Neural crest cell (in vitro differentiated cells): ENCODE measurements at regions not wholly inside any gene's neighbourhood (a gene's known extent, or its start where the extent isn't known, plus 50 kb on each side); places are given as distances from the start of the nearest gene placed in this dataset.

Source experiments
- DNase-seq: peaks from one replicate; pipeline ENCODE4 v3.0.0; 2021; ENCODE audit warnings: low read depth, mixed read lengths, low spot score
- H3K27ac Mint-ChIP-seq: one replicate; pipeline ENCODE4 v1.8.0; 2021; ENCODE audit warnings: mild to moderate bottlenecking, mixed read lengths; ENCODE audit not compliant: unreplicated experiment
- H3K27me3 Mint-ChIP-seq: 2 replicates; pipeline ENCODE4 v1.8.0; 2021; ENCODE audit warnings: low read depth, mild to moderate bottlenecking, mixed read lengths
- H3K36me3 Mint-ChIP-seq: 2 replicates; pipeline ENCODE4 v1.8.0; 2021; ENCODE audit warnings: low read depth, mild to moderate bottlenecking, mixed read lengths
- H3K4me1 Mint-ChIP-seq: 2 replicates; pipeline ENCODE4 v1.8.0; 2021; ENCODE audit warnings: mixed read lengths
- H3K4me3 Mint-ChIP-seq: one replicate; pipeline ENCODE4 v1.8.0; 2021; ENCODE audit warnings: mild to moderate bottlenecking, mixed read lengths
- H3K9me3 Mint-ChIP-seq: 2 replicates; pipeline ENCODE4 v1.8.0; 2021; ENCODE audit warnings: mixed read lengths
- TF ChIP-seq, protein P1 (sequence below): fragments of 200-600 bp; sonication (generic); conservative IDR thresholded peaks from 2 replicates; pipeline ENCODE4 v1.5.0; 2021; ENCODE audit warnings: antibody characterized with exemption, mild to moderate bottlenecking

DNA sequence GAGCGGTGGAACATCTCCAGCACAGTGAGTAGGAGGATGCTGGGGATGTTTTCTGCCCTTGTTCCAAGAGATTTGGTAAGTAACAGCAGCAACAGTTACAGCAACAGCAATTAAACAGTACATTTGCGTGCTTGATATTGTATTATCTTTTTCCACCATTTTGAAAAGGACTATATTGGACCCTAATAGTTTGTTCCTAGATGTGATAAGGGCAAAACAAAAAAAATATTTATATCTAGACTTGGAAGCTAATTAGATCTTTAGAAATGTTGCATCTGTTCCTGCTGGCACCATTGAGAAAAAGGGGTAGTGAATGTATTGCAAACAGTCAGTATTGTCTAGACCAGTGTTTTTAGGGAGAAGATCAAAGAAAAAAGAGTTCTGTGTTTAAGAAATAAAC, 759.9 kb downstream of the JRKL start:
- no peaks in the 10 kb centered on the region for H3K27me3 Mint-ChIP-seq

DNA sequence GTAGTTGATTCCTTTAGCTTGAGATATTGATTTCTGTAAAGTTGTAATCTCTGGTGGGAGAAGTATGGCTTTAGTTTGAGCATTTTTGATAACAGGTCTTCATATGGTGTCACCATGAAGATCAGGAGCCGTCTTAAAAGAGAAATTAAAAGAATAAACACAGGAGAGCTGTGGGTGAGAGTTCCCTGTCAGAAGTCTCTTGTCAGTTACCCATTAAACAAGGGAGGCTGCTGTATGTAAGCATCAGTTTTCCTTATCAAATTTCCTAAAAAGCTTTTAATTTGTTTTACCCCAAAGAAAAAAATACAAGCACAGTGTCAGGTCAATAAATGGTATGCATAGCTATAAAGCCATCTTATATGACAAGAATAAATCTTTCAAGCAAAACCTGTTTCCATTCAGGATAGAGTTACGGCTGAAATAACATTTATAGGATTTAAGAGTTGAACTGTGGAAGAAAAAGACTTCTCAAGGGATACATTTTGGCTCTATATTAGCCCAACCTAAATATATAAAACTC, 767.5 kb downstream of the JRKL start:
- no peaks in the 10 kb centered on the region for H3K27me3 Mint-ChIP-seq
- no peak overlapping the region for H3K4me3 Mint-ChIP-seq
- no peaks in the 10 kb centered on the region for H3K36me3 Mint-ChIP-seq
- H3K27ac Mint-ChIP-seq, result no peak overlapping the region
- H3K9me3 Mint-ChIP-seq, result no peaks in the 10 kb centered on the region
- no peak for DNase-seq
- H3K4me1 Mint-ChIP-seq, result no peaks in the 10 kb centered on the region
- TF ChIP-seq, protein P1, sequence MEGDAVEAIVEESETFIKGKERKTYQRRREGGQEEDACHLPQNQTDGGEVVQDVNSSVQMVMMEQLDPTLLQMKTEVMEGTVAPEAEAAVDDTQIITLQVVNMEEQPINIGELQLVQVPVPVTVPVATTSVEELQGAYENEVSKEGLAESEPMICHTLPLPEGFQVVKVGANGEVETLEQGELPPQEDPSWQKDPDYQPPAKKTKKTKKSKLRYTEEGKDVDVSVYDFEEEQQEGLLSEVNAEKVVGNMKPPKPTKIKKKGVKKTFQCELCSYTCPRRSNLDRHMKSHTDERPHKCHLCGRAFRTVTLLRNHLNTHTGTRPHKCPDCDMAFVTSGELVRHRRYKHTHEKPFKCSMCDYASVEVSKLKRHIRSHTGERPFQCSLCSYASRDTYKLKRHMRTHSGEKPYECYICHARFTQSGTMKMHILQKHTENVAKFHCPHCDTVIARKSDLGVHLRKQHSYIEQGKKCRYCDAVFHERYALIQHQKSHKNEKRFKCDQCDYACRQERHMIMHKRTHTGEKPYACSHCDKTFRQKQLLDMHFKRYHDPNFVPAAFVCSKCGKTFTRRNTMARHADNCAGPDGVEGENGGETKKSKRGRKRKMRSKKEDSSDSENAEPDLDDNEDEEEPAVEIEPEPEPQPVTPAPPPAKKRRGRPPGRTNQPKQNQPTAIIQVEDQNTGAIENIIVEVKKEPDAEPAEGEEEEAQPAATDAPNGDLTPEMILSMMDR, result no peak

More for the DNA sequence above, 759.9 kb downstream of the JRKL start:
- DNase-seq, result no peak
- H3K36me3 Mint-ChIP-seq, result no peaks in the 10 kb centered on the region
- H3K27ac Mint-ChIP-seq, result no peak overlapping the region
- TF ChIP-seq, protein P1, result no peak
- H3K9me3 Mint-ChIP-seq, result no peaks in the 10 kb centered on the region
- no peaks in the 10 kb centered on the region for H3K4me1 Mint-ChIP-seq
- no peak overlapping the region for H3K4me3 Mint-ChIP-seq

DNA sequence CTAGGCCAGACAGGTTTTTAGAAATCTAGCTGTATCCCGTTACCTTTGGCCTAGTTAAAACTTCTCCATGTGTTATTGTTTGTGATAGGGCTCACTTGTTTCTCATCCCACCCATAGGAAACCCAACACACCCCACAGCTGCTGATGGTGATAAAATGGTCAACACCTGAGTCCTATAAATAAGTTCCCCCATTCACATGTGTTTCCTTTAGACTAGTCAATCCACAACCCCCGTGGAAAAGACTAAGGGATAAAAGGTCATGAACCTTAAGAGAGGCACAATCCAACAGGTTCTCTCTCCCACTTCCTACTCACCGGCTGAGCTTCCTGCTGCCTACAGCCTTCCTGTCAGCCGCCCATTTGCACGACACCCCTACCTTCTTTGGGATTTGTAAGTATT, 768.4 kb downstream of the JRKL start:
- H3K4me1 Mint-ChIP-seq, result no peaks in the 10 kb centered on the region
- no peaks in the 10 kb centered on the region for H3K36me3 Mint-ChIP-seq
- TF ChIP-seq, protein P1, result no peak
- H3K27ac Mint-ChIP-seq, result no peak overlapping the region
- no peak for DNase-seq
- no peaks in the 10 kb centered on the region for H3K9me3 Mint-ChIP-seq
- no peak overlapping the region for H3K4me3 Mint-ChIP-seq
- H3K27me3 Mint-ChIP-seq, result peaks cover 5% of the 10 kb centered on the region

DNA sequence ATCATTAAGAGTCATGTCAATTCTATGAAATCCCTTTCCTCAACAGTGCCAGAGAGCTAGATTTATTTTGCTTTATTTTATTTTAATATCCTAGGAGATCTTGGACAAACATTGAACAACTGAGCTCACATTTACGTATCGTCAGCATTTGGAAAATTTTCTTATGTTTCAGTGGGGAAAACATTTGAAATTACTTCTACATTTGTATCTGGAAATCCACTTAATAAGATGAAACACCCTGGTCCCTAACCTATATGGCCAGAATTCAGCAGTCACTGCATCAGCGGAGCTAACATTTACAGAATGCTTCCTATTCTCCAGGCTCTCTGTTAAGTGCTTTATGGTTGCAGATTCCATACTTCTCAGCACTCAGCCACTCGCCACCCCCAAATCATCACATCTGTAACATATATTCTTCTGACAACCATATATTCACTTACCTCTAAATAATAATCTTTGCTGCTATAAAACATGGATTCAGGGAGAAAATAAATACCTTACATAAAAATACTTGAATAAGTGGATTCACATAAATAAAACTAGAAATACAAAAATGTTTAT, 773.9 kb downstream of the JRKL start:
- no peak for DNase-seq
- Mint-ChIP-seq H3K36me3 (no peaks in the 10 kb centered on the region), H3K27ac (no peak overlapping the region), H3K4me3 (no peak overlapping the region), H3K4me1 (no peaks in the 10 kb centered on the region), H3K9me3 (no peaks in the 10 kb centered on the region), H3K27me3 (peaks cover 8% of the 10 kb centered on the region)
- TF ChIP-seq, protein P1, result no peak

DNA sequence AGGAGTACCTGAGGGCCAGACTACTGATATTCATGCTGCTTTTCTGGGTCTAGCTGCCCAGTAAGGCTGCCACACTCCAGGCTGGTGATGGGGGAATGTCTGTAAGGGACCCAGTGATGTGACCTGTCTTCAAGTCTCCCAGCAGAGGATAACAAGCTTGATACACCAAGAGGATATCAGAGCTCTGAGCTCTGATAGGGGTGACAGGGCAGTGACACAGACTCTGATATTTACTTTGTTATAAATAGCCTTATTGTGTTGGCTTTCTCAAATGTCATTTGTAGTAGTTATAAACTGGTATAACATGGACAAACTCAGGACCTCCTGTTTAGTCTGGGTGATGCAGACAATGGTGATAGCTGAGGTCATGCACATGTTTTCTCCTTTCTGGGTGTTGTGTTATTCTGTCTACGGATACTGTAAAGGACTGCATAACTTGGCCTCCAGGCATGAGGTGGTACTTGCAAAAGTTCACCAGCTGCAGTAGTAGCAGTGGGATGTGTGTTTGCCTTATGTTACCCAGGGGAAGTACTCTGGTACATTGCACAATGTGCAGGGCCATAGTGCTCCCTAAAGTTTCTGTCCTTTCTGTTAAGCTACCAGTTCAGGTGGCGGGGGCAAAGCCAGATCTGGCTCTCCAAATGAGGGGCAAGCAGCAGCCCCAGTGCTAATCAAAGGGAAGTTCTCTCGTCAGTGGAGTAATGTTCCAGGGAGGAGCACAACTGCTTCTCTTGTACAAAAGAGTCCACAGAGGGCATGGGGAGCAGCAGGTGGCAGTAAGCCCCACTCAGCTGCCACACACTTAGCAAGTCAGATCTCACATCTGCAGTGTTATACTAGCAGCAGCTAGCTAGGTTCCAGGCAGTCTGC, 812.2 kb downstream of the JRKL start:
- H3K9me3 Mint-ChIP-seq, result peaks cover 4% of the 10 kb centered on the region
- H3K4me3 Mint-ChIP-seq, result no peak overlapping the region
- TF ChIP-seq, protein P1, result no peak
- DNase-seq, result no peak
- no peaks in the 10 kb centered on the region for H3K27me3 Mint-ChIP-seq
- no peak overlapping the region for H3K27ac Mint-ChIP-seq
- H3K4me1 Mint-ChIP-seq, result no peaks in the 10 kb centered on the region
- no peaks in the 10 kb centered on the region for H3K36me3 Mint-ChIP-seq
